Globus pallidus (tissue), 1 donor: ENCODE measurements at regions not wholly inside any gene's neighbourhood (a gene's known extent, or its start where the extent isn't known, plus 50 kb on each side); places are given as distances from the start of the nearest gene placed in this dataset.

ENCODE experiments used
- DNase-seq: peaks from one replicate; pipeline ENCODE4 v3.0.0-alpha.2; 2015; ENCODE audit warnings: low spot score

- no peak for DNase-seq
These were observed 92.6 kb downstream of the TTC32 start for GRCh38 chr2:19809206-19809605.

- DNase-seq, result no peak
These were observed 93.9 kb downstream of the TTC32 start for GRCh38 chr2:19807866-19808265.

- DNase-seq, result no peak
These were observed 94.4 kb downstream of the TTC32 start for GRCh38 chr2:19807346-19807745.

- DNase-seq, result no peak
These were observed 95.2 kb downstream of the TTC32 start for GRCh38 chr2:19806591-19806990.

- no peak for DNase-seq
These were observed 95.7 kb downstream of the TTC32 start for GRCh38 chr2:19806131-19806530.

- DNase-seq, result no peak
These were observed 96.5 kb downstream of the TTC32 start for GRCh38 chr2:19805266-19805665.

GRCh38 chr2:19804639-19805260 is 97.0 kb downstream of the TTC32 start:
- no peak for DNase-seq

GRCh38 chr2:19802086-19802841 is 99.5 kb downstream of the TTC32 start:
- no peak for DNase-seq

GRCh38 chr2:19801367-19802080 is 100.3 kb downstream of the TTC32 start:
- DNase-seq, result no peak

- no peak for DNase-seq
These were observed 101.0 kb downstream of the TTC32 start for GRCh38 chr2:19800796-19801195.

GRCh38 chr2:19799881-19800780 is 101.7 kb downstream of the TTC32 start:
- no peak for DNase-seq

- no peak for DNase-seq
These were observed 103.9 kb downstream of the TTC32 start for GRCh38 chr2:19797871-19798270.

- DNase-seq, result no peak
These were observed 104.5 kb downstream of the TTC32 start for GRCh38 chr2:19797243-19797810.

- no peak for DNase-seq
These were observed 105.6 kb downstream of the TTC32 start for GRCh38 chr2:19796035-19796695.

- DNase-seq, result no peak
These were observed 108.5 kb downstream of the TTC32 start for GRCh38 chr2:19793132-19793750.

GRCh38 chr2:19790291-19790690 is 111.5 kb downstream of the TTC32 start:
- DNase-seq, result no peak

GRCh38 chr2:19787134-19787533 is 114.6 kb downstream of the TTC32 start:
- no peak for DNase-seq

GRCh38 chr2:19786408-19787058 is 115.2 kb downstream of the TTC32 start:
- DNase-seq, result no peak

GRCh38 chr2:19785867-19786266 is 115.9 kb downstream of the TTC32 start:
- no peak for DNase-seq

GRCh38 chr2:19785447-19785846 is 116.3 kb downstream of the TTC32 start:
- no peak for DNase-seq
